ENCODE measurements at regions not wholly inside any gene's neighbourhood (a gene's known extent, or its start where the extent isn't known, plus 50 kb on each side); places are given as distances from the start of the nearest gene placed in this dataset.

- TF ChIP-seq POLR2AphosphoS5 (IDR thresholded peaks at IDR 0.05) (no peak), CTCF (IDR thresholded peaks at IDR 0.05) (no peak)
Measured at GRCh38 chr5:35338157-35338453, 107.8 kb upstream of the PRLR start.

Data from breast epithelium (tissue), 3 donors.